LNCAP (cell line): ENCODE measurements at regions not wholly inside any gene's neighbourhood (a gene's known extent, or its start where the extent isn't known, plus 50 kb on each side); places are given as distances from the start of the nearest gene placed in this dataset.

Experiments
- CTCF ChIP-seq: fragments of 450-650 bp; IDR thresholded peaks from 2 replicates; pipeline ENCODE4 v1.5.1; 2017; ENCODE audit warnings: mild to moderate bottlenecking

DNA sequence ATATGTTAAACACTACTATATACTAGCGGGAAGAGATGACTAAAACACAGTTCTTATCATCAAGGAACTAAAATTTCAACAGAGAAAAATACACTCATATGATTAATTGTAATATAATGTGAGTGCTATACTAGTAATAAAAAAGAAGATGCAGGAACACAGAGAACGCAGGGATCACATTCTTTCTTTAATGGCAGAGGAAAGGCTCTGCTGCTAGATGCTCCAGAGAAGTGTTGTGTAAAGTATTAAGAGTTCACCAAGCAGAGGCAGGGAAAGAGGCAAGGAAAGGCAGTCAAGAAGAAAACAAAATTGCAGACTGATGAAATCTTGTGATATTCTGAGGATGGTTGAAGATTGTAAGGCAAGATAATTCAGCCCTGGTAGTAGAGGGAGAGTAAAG is 394.7 kb downstream of the PDGFC start:
- no peak for TF ChIP-seq CTCF

- TF ChIP-seq CTCF, result peak; percentile 25; the same call in 1 of the 2 replicates
Observed at GRCh38 chr4:156575430-156576073, 396.0 kb downstream of the PDGFC start.

GRCh38 chr4:156571146-156571545 is 400.5 kb downstream of the PDGFC start:
- TF ChIP-seq CTCF, result no peak

DNA sequence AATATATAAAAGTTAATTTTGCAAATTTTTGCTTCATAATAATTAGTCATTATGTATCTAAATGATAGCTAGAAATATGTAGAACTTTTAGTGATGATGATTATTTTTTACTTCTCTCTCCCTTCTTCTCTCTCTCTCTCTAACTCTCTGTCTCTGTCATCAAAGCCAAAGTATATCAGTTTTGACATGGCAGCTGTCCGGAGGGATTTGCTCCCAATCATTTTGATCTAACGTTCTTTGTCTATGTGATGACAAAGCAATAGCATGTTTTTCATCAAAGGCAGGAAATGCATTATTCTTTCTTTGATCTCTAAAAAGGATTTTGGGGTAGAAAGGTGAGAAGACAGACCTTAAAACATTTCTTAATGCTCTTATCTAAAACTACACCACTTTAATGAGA is 402.1 kb downstream of the PDGFC start:
- TF ChIP-seq CTCF, result no peak

DNA sequence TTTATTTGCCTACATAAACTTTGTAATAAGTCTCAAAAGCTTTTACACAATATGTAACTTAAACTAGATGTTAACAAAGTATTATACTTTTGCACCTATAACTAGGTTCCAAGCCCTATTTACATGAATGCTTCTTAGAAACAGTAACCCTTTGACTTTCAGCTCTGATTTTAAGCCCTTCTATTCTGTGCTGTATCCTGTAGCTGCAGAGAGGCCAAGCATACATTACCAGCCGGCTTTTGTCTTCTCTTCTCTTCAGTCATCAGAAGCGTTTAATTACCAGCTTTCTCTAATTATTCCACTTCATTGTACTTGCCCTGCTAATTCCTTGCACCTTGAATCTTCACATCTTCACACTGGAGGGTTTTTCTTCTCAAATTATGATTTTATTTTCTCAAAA is 403.1 kb downstream of the PDGFC start:
- TF ChIP-seq CTCF, result no peak

GRCh38 chr4:156568041-156568440 is 403.6 kb downstream of the PDGFC start:
- TF ChIP-seq CTCF, result no peak

- TF ChIP-seq CTCF, result no peak
Observed at GRCh38 chr4:156560701-156561100, 410.9 kb downstream of the PDGFC start.

DNA sequence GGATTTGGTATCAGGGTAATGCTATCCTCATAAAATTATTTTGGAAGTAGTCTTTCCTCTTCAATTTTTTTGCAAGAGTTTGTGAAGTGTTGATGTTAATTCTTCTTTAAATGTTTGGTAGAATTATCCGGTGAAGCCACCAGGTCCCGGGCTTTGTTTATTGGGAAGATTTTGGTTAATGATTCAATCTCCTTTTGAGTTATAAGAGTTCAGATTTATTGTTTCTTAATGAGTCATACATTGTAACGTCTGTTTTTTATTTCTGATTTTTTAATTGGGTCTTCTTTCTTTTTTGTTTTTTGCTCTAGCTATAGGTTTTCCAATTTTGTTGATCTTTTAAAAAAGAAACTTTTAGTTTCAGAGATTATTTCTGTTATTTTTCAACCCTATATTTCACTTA is 412.3 kb downstream of the PDGFC start:
- TF ChIP-seq CTCF, result no peak
